Prostate gland (tissue), 2 donors: ENCODE measurements at regions not wholly inside any gene's neighbourhood (a gene's known extent, or its start where the extent isn't known, plus 50 kb on each side); places are given as distances from the start of the nearest gene placed in this dataset.

Experiments used
- CTCF ChIP-seq, 4 experiments: fragments of 200-600 bp in 2 of 4; fragments of 450-650 bp in 2 of 4; sonication (generic) in 2 of 4; IDR thresholded peaks; 1 replicate in 3 of 4; 2 replicates in 1 of 4; pipeline ENCODE4 v1.5.1; 2016 to 2019; ENCODE audit warnings: antibody characterized with exemption in 4 of 4, mild to moderate bottlenecking in 2 of 4, moderate library complexity in 2 of 4
- POLR2A ChIP-seq: fragments of 450-650 bp; IDR thresholded peaks from one replicate; pipeline ENCODE4 v1.6.1; 2016; ENCODE audit warnings: antibody characterized with exemption, mild to moderate bottlenecking
- POLR2AphosphoS5 ChIP-seq: sonication (generic); formaldehyde crosslinking; IDR thresholded peaks from one replicate; pipeline ENCODE4 v1.6.1; 2017; ENCODE audit warnings: antibody characterized with exemption

GRCh38 chr3:25284249-25284648, 143.8 kb upstream of the RARB start:
- TF ChIP-seq CTCF (IDR thresholded peaks at IDR 0.05) (no peak), POLR2A (no peak), POLR2AphosphoS5 (no peak)
